ENCODE measurements at regions not wholly inside any gene's neighbourhood (a gene's known extent, or its start where the extent isn't known, plus 50 kb on each side); places are given as distances from the start of the nearest gene placed in this dataset.

GRCh38 chr2:102078773-102079172, 63.8 kb upstream of the IL1R1 start:
- DNase-seq (ENCODE audit: low read depth in 2 of 2), result no peak

DNA sequence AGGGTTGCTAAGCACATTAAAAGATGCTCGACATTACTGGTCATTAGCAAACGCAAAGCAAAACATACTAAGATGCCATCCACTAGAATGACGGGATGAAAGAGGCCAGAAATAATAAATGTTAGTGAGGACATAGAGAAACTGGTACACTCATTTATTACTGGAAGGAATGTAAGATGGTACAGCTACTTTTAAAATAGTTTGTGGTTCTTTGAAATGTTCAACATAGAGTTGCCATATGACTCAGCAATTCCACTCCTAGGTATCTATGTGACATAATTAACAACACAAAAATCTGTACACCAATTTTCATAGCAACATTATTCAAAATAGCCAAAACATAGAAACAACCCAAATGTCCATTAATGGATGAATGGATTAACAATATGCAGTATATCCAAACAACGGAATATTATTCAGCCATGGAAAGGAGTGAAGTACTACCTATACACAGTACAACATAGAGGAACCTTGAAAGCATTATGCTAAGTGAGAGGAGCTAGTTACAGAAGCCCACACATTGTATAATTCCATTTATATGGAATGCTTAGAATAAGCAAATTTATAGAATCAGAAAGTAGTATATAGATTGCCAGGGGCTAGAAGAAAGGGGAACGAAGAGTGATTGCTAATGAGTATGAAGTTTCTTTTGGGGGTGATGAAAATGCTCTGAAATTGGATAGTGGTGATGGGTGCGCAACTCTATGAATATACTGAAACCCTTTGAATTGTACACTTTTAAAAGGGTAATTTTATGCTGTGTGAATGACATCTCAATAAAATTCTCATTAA, 61.9 kb upstream of the IL1R1 start:
- no peak for DNase-seq (ENCODE audit: low read depth in 2 of 2)

GRCh38 chr2:102081243-102081522, 61.4 kb upstream of the IL1R1 start:
- no peak for DNase-seq (ENCODE audit: low read depth in 2 of 2)

DNA sequence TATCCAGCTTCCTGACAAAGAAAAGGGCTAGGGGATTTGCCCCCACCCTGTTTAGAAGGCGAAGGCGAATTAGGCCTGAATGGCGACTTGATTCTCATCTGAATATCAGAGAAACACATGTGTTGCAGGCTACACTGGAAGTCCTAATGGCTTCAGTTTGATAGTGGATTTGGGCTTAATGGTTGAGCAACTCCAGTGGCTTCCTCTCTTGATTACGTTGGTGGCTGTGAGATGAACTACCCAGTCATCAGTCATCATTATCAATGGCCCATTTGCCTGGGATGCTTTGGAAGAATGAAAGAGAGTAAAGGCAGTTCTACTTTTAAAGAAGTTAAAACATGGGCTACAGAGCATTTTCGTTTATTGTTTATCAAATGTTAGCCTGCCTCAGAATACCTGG, 60.9 kb upstream of the IL1R1 start:
- no peak for DNase-seq (ENCODE audit: low read depth in 2 of 2)

GRCh38 chr2:102082571-102083392, 59.8 kb upstream of the IL1R1 start:
- peak in 1 of 2 donors; percentile 19 for DNase-seq (ENCODE audit: low read depth in 2 of 2)

DNA sequence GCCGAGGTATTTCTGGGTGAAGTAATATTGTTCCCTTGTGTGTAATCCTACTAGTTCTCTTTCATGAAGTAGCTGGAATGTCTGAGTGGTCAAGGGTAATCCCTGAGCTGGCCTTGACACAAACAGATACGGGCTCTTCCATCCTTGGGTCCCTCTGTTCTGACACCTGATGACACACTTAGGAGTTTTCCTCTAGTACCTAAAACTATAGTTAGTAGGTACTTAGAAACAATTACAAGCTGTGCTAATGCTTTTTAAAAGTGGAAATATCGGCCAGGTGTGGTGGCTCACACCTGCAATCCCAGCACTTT, 59.2 kb upstream of the IL1R1 start:
- DNase-seq (ENCODE audit: low read depth in 2 of 2), result no peak

DNA sequence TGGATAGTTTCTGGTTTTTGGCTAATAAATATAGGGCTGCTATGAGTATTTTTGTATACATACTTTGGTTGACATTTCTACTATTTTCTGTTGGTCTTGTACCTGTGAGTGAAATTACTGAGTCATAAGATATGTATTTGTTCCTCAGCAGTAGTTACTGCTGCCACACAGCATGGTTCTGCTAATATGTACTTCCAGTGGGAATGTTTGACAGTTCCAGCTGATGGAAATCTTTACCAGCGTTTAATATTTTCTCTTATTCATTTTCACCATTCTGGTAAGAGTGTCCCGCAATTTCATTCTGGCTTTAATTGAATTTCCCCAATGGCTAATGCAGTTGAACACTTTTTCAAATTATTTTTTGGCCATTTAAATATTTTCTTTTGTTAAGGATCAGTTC, 57.9 kb upstream of the IL1R1 start:
- DNase-seq (ENCODE audit: low read depth in 2 of 2), result no peak

DNA sequence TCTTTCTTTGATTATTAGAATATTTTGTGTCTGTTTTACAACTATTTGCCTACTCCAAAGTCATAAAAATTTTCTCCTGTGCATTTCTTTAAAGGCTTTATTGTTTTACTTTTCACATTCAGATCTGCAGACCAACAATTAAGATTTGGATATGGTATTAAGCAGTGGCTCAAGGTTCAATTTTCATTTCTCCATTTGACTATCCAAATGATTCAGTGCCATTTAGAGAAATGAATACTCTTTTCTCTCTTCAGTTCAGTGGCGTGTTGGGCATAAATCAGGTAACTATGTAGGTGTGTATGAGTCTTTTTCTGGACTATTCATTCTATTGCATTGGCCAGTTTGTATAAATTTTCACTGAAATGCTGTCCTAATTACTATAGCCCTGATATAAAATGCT, 57.3 kb upstream of the IL1R1 start:
- DNase-seq (ENCODE audit: low read depth in 2 of 2), result no peak

- no peak for DNase-seq (ENCODE audit: low read depth in 2 of 2)
Measured at GRCh38 chr2:102086150-102086872, 56.2 kb upstream of the IL1R1 start.

DNA sequence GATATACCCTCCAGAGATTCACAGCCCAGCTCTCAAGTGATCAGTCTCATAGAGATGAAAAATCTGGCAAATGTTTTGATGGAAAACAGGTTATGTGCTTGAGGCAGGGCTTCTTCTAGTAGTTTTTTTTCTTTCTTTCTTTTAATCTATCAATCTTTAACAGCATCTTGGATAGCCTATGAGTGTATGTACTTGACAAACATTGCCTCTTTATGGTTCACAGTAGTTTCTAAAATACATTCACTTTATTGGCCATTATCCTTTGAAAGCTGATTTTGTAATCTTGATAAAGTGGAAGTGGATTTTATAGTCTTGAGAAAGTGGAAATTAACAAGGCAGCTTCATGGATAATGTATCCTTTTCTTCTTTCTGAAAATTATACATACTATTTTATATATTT, 51.4 kb upstream of the IL1R1 start:
- DNase-seq (ENCODE audit: low read depth in 2 of 2), result no peak

GRCh38 chr2:102091908-102092307, 50.6 kb upstream of the IL1R1 start:
- no peak for DNase-seq (ENCODE audit: low read depth in 2 of 2)

DNA sequence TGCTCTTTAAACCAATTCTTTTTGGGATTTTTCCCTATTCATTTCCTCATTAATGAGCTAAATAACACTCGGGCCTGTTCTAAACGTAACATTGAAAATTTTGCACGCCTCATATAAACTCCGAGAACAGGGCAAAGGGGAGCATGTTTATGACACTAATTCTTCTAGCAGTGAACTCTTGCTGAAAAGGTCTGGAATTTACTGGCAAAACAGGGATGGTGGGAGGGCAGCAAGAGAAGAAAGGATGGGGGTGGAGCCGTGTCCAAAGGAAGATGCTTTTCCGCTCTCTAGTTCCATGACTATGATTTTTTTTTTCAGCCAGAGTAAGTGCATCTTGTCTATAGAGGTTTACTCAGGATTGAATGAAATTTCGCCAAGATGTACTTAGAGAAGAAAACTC, 50.0 kb upstream of the IL1R1 start:
- DNase-seq (ENCODE audit: low read depth in 2 of 2), result no peak

Measured in stimulated activated CD8-positive, alpha-beta memory T cell treated with anti-CD3 and anti-CD28 coated beads, Interleukin-7, amount 100 ng/mL, for 1 hour (primary cell).